Right cardiac atrium (tissue), 5 donors: ENCODE measurements at regions not wholly inside any gene's neighbourhood (a gene's known extent, or its start where the extent isn't known, plus 50 kb on each side); places are given as distances from the start of the nearest gene placed in this dataset.

Experiments used
- ATAC-seq, 2 donors: fragments of 200-7000 bp; cut with Tn5 transposase; one replicate each; pipeline versions ENCODE4 v1.8.0 to v1.9.1; 2020; ENCODE audit warnings: moderate library complexity in 2 of 2, mild to moderate bottlenecking in 1 of 2
- DNase-seq, 3 donors: peaks; one replicate each; pipeline ENCODE4 v3.0.0-alpha.2; 2020
- H3K27ac ChIP-seq: one replicate; pipeline ENCODE4 v1.5.1; 2013; ENCODE audit warnings: mild to moderate bottlenecking, low read length, control low read depth, moderate library complexity
- H3K27me3 ChIP-seq: one replicate; pipeline ENCODE4 v1.6.1; 2013; ENCODE audit not compliant: control insufficient read depth, insufficient read depth
- H3K4me1 ChIP-seq: one replicate; pipeline ENCODE4 v1.6.1; 2013; ENCODE audit warnings: low read length; ENCODE audit not compliant: control insufficient read depth, insufficient read depth
- H3K4me3 ChIP-seq: one replicate; pipeline ENCODE4 v1.5.1; 2013; ENCODE audit warnings: low read length, control low read depth
- H3K9me3 ChIP-seq: one replicate; pipeline ENCODE4 v1.6.1; 2013; ENCODE audit warnings: low read length; ENCODE audit not compliant: control insufficient read depth
- WGBS: extraction: QIAGEN DNeasy Blood & Tissue Kit; methylation state at CpG from one replicate; pipeline ENCODE4 v1.1.7; 2013; 5-methylcytosine and 5-hydroxymethylcytosine counted together
- intact Hi-C, 4 donors: fragments of 100-400 bp; cut with DNase I; formaldehyde crosslinking; loops; one replicate each; pipeline versions ENCODE4 v1.11.0 to v1.14.0; 2022 to 2023
- donor health status: healthy with polysubstance abuse.
- donor health status: DM: no; HTN: yes; CAD: no.
- donor health status: DM: no; HTN: no; CAD: no.
- donor health status: DM: no; HTN: yes; CAD: no; lungs with severe emphysema.
- donor health status: DM: yes; HTN: yes; CAD: no.

DNA sequence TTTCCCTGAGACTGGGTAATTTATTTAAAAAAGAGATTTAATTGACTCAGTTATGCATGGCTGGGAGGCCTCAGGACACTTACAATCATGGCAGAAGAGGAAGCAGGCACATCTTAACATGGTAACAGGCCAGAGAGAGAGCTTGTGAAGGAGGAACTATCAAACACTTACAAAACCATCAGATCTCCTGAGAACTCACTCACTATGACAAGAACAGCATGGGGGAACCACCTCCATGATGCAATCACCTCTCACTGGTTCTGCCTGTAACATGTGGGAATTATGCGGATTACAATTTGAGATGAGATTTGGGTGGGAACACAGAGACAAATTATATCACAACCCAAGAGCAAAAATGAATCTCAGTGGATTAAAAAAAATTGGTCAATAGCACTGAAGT, 416.0 kb upstream of the TMCO5A start:
- ATAC-seq, result no peak
- Histone ChIP-seq H3K4me1 (no peaks in the 10 kb centered on the region), H3K27ac (no peak overlapping the region), H3K9me3 (no peaks in the 10 kb centered on the region), H3K27me3 (no peaks in the 10 kb centered on the region), H3K4me3 (no peak overlapping the region)
- intact Hi-C loops, result no loop called here
- WGBS, result 96% methylated on average over 1 of the region's 1 CpG
- DNase-seq, result no peak

DNA sequence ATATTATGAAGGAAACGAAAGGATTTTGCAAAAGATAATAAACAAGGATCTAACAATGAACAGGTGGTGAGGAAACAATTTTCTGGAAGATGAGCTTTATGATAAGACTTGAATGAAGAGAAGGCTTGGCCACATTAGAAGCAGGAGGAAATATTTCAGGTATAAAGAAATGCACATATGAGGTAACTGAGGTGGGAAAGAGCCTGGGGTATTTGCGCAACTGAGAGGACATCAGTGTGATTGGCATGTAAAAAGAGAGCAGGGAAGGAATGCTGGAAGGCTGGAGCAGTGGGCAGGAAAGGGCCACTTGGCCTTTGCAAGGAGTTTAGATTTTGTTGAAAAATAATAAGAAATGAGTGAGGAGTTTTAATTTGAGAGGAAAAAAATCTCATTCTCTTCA, 414.4 kb upstream of the TMCO5A start:
- ATAC-seq, result no peak
- H3K9me3 ChIP-seq, result no peaks in the 10 kb centered on the region
- whole genome bisulfite sequencing, result 83% methylated on average over 2 of the region's 2 CpGs

DNA sequence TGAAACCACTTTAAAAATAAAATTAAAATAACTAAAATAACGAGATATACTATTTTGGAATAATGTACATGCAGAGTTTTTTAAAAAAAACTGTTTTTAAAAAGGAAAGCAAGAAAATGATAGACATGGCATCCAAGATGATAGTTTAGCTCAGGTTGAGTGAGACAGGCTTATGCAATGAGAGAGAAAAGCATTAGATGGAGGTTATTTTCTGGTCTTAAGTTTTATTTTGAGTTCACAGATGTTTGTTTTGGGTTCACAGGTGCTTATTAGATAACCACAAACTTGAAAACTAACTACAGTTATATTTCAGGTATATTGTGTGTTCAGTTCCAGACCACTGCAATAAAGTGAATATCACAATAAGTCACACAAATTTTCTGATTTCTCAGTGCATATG, 413.6 kb upstream of the TMCO5A start:
- H3K27me3 ChIP-seq, result no peaks in the 10 kb centered on the region
- no peak overlapping the region for H3K4me3 ChIP-seq
- no peaks in the 10 kb centered on the region for H3K4me1 ChIP-seq
- DNase-seq (no peak), ATAC-seq (no peak)
- H3K9me3 ChIP-seq, result no peaks in the 10 kb centered on the region
- whole genome bisulfite sequencing, result 63% methylated on average over 1 of the region's 1 CpG
- no peak overlapping the region for H3K27ac ChIP-seq
- intact Hi-C loops, result no loop called here

More for the DNA sequence above, 414.4 kb upstream of the TMCO5A start:
- Histone ChIP-seq H3K4me3 (no peak overlapping the region), H3K27ac (no peak overlapping the region), H3K27me3 (no peaks in the 10 kb centered on the region), H3K4me1 (no peaks in the 10 kb centered on the region)
- intact Hi-C loops, result no loop called here
- no peak for DNase-seq

DNA sequence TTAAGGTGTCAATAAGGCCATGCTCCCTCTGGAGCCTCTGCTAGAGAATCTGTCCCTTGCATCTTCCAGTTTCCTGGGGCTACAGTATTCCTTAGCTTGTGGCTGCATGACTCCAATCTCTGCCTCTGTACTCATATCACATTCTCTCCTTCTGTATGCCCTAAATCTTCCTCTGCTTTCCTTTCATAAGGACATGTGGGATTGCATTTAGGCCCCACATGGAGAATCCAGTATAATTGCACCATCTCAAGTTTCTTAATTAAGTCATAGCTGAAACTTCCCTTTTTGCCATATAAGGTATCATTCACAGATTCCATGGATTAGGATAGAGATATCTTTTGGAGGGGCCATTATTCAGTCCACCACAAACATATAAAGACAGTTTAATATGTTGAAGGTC, 409.8 kb upstream of the TMCO5A start:
- DNase-seq (no peak), ATAC-seq (no peak)
- intact Hi-C loops, result no loop called here
- Histone ChIP-seq H3K4me3 (no peak overlapping the region), H3K4me1 (no peaks in the 10 kb centered on the region), H3K27me3 (no peaks in the 10 kb centered on the region), H3K27ac (no peak overlapping the region), H3K9me3 (no peaks in the 10 kb centered on the region)

DNA sequence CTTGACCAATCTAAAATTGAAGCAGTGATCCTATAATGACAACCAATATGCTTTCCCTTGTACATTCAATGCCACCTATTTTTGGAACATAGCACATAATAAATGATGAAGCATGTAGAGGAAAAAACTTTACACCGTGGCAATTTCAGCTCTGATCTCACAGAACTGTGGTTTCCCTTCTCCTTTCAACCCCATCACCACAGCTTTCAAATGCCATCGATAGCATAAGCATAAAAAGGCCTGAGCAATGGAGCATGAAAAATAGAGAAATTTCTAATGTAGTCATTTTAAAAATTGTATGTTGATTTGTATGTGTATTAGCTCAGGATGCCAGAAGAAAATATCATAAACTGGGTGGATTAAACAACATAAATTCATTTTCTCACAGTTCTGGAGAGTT, 406.0 kb upstream of the TMCO5A start:
- Histone ChIP-seq H3K27me3 (no peaks in the 10 kb centered on the region), H3K27ac (no peak overlapping the region), H3K4me3 (no peak overlapping the region), H3K9me3 (no peaks in the 10 kb centered on the region), H3K4me1 (no peaks in the 10 kb centered on the region)
- intact Hi-C loops, result no loop called here
- 69% methylated on average over 2 of the region's 2 CpGs for whole genome bisulfite sequencing
- no peak for ATAC-seq
- DNase-seq, result no peak

DNA sequence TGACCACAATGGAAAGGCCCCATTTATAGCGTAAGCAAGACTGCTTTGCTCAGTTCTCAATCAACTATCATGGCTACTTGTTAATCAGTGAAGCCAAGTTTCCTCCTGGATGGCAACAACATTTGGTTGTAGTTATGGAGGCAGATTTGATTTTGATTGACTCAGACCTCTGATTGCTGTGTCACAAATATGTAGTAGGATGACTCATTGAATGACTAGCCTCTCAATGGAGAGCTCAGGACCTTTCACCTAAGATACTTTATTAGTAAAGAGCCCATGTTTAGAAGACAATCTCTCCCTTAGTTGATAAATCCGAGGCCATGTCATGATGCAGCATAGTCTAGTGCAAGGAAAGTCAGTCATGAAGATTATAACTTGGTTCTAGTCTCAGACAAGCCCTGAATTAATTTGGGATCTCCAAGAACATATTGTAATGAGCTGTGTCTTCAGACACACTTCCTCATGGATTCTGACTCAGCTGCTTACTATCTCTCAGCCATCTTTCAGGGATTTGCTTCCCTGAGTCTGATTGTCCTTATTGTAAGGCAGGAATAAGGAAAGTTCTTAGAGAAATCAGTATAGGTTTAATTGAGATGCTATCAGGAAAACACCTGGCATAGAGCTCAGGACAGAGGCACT, 397.4 kb upstream of the TMCO5A start:
- H3K4me3 ChIP-seq, result no peak overlapping the region
- DNase-seq (no peak), ATAC-seq (no peak)
- no peak overlapping the region for H3K27ac ChIP-seq
- no peaks in the 10 kb centered on the region for H3K27me3 ChIP-seq
- no peaks in the 10 kb centered on the region for H3K4me1 ChIP-seq
- intact Hi-C loops, result no loop called here
- no peaks in the 10 kb centered on the region for H3K9me3 ChIP-seq
- 63% methylated on average over 2 of the region's 2 CpGs for WGBS

DNA sequence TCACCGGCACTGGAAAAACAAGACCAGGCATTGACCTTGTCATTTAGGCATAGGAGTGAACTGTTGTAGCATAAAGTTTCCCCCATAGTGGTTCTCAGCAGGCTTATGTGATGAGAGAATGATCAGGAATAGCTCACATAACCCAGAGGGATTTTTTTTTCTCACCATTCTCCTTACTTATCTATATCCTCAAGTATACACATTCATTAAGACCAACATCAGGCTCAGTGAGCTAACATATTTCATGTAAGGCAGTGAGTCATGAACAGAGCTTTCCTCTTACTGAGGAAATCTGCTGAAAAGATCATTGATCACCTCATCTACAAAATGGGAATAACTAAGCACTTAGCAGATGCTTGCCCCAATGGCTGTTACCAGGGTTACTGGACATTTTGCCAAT, 396.6 kb upstream of the TMCO5A start:
- Histone ChIP-seq H3K9me3 (no peaks in the 10 kb centered on the region), H3K4me1 (no peaks in the 10 kb centered on the region), H3K27me3 (no peaks in the 10 kb centered on the region), H3K4me3 (no peak overlapping the region), H3K27ac (no peak overlapping the region)
- ATAC-seq, result no peak
- DNase-seq, result no peak
- intact Hi-C loops, result no loop called here
- WGBS, result 77% methylated on average over 1 of the region's 1 CpG

DNA sequence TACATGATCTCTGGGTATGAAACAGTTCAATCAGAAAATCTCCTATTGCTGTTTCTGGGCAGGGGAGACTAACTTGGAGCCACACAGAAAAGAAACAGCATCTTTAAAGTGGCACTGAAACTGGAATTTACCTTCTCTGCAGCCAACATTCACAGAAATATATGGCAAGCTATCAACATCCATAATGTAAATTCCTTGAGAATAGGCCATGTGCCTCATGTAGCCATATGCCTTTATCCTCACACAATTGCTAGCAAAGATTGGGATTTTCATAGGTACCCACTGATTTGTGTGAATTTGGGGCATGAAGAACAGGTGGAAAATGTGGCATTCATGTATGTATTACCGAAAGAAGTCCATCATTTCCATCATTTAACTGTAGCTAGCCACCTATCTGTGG, 386.3 kb upstream of the TMCO5A start:
- Histone ChIP-seq H3K27ac (no peak overlapping the region), H3K4me1 (no peaks in the 10 kb centered on the region), H3K9me3 (no peaks in the 10 kb centered on the region), H3K27me3 (no peaks in the 10 kb centered on the region), H3K4me3 (no peak overlapping the region)
- ATAC-seq, result no peak
- no peak for DNase-seq
- intact Hi-C loops, result no loop called here
- WGBS, result 82% methylated on average over 1 of the region's 1 CpG

DNA sequence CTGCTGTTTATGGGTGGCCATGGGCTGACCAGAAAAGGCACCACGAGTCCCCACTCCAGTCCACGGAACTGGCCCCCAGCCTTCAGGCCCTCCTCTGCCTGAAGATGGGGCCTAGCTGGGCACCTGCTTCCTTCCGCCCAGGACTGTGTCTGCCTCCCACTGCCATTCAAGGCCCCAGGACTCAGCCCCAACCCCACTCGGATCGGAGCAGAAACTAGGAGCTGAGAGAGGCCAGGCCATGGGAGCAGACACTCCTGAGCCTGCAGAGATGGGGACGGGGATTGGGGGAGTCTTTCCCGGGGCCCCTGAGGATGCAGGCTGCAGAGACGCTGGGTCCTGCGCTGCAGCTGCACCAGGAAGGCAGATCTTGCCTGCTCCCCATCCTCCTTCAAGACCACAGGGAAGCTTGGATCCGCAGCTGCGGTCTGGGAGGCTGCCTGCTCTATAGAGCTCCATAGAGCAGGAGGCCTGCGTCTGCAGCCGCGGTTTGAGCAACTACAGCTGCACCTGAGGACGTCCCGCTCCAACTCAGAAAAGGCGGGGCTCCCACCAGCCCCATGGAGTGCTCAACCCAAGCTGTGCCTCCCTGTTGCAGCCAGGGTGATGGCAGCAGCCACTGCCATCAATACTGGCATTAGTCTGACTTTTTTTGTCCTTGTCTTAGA, 383.9 kb upstream of the TMCO5A start:
- H3K4me3 ChIP-seq, result no peak overlapping the region
- intact Hi-C loops, result no loop called here
- no peaks in the 10 kb centered on the region for H3K4me1 ChIP-seq
- no peaks in the 10 kb centered on the region for H3K27me3 ChIP-seq
- DNase-seq (peak in 2 of 3 donors; percentile 22 to 40), ATAC-seq (no peak)
- H3K9me3 ChIP-seq, result no peaks in the 10 kb centered on the region
- no peak overlapping the region for H3K27ac ChIP-seq
- WGBS, result 88% methylated on average over 17 of the region's 17 CpGs

DNA sequence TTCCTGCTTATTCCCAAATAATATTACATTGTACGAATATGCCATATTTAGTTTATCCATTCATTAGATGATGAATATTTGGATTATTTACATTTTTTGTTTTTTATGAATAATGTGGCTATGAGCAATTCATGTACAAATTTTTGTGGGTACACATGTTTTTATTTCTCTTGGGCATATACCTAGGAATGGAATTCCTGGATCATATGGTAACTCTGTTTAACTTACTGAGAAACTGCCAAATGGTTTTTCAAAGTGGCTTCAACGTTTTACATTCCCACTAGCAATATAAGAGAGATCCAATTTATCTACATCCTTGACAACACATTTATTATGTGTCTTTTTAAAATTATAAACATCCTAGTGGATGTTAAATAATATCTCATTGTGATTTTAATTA, 362.0 kb upstream of the TMCO5A start:
- ATAC-seq, result no peak
- WGBS, result 28% methylated on average over 2 of the region's 2 CpGs
- no peak for DNase-seq
- no peak overlapping the region for H3K4me3 ChIP-seq
- H3K27me3 ChIP-seq, result no peaks in the 10 kb centered on the region
- no peaks in the 10 kb centered on the region for H3K4me1 ChIP-seq
- H3K27ac ChIP-seq, result no peak overlapping the region
- H3K9me3 ChIP-seq, result no peaks in the 10 kb centered on the region
- intact Hi-C loops, result no loop called here

DNA sequence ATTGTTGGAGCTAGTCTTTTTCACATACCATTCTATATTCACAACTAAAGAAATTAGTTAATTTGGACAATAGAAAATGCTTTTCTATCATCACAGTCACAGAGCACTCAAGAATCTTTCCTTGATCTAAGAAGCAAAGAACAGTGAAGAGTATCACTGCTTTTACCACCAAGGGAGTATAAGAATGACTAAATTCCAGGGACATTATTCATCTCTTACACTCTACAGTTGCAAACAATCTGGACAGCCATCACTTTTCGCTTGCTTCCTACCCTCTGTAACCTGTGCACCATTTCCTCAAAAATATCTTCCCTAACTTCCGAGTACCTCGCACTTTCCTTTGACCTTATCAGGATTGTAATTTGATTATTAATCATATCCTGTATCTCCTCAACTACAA, 359.5 kb upstream of the TMCO5A start:
- no peak overlapping the region for H3K4me3 ChIP-seq
- no peak overlapping the region for H3K27ac ChIP-seq
- WGBS, result 48% methylated on average over 3 of the region's 3 CpGs
- no peaks in the 10 kb centered on the region for H3K9me3 ChIP-seq
- no peaks in the 10 kb centered on the region for H3K4me1 ChIP-seq
- ATAC-seq (no peak), DNase-seq (no peak)
- intact Hi-C loops, result no loop called here
- H3K27me3 ChIP-seq, result no peaks in the 10 kb centered on the region

DNA sequence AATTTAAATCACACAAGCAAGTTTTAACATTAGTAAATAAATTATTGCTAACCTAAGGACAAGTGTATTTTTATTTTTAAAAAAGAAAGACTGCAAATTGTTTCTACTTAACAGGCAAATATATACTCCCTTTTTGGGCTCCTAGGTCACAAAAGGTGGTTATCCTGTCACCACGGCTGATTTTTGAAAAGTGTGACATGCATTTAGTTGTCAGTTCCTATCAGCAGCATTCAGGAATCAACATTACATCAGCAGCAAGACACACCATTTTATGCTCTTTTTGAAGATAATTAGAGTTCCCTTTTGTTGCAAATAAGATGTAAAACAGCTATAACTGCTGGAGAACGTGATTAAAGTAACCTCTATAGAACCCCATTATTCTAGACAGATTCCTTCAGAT, 357.5 kb upstream of the TMCO5A start:
- no peak for DNase-seq
- Histone ChIP-seq H3K4me3 (no peak overlapping the region), H3K4me1 (no peaks in the 10 kb centered on the region), H3K27ac (no peak overlapping the region), H3K9me3 (no peaks in the 10 kb centered on the region), H3K27me3 (no peaks in the 10 kb centered on the region)
- 61% methylated on average over 2 of the region's 2 CpGs for WGBS
- no peak for ATAC-seq
- intact Hi-C loops, result no loop called here
